Left renal cortex interstitium (tissue), 4 donors: ENCODE measurements at regions not wholly inside any gene's neighbourhood (a gene's known extent, or its start where the extent isn't known, plus 50 kb on each side); places are given as distances from the start of the nearest gene placed in this dataset.

Experiments
- DNase-seq, 4 donors: peaks; one replicate each; pipeline ENCODE4 v3.0.0-alpha.2; 2013; ENCODE audit warnings: low read depth in 4 of 4, low spot score in 2 of 4, missing footprints in 1 of 4

DNA sequence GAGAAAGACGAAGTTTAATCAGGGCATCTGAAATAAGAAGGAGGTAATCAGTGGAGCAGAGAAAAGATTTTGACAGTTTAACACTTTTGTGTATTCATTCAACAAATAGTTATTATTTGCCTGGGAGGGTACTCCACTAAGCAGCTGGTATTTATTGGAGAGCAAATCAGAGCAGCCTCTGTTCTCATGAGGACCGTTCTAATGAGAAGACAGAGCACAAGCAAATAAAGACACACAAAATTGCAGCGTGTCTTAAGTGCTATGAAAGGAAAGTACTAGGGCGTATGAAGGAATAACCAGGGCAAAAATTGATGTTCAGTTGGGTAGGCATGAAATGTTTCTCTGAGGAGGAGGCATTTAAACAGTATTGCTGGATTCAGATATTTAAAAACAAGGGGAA is 302.9 kb upstream of the RARB start:
- DNase-seq = no peak

- no peak for DNase-seq
Measured at GRCh38 chr3:25128735-25129134, 299.3 kb upstream of the RARB start.

DNA sequence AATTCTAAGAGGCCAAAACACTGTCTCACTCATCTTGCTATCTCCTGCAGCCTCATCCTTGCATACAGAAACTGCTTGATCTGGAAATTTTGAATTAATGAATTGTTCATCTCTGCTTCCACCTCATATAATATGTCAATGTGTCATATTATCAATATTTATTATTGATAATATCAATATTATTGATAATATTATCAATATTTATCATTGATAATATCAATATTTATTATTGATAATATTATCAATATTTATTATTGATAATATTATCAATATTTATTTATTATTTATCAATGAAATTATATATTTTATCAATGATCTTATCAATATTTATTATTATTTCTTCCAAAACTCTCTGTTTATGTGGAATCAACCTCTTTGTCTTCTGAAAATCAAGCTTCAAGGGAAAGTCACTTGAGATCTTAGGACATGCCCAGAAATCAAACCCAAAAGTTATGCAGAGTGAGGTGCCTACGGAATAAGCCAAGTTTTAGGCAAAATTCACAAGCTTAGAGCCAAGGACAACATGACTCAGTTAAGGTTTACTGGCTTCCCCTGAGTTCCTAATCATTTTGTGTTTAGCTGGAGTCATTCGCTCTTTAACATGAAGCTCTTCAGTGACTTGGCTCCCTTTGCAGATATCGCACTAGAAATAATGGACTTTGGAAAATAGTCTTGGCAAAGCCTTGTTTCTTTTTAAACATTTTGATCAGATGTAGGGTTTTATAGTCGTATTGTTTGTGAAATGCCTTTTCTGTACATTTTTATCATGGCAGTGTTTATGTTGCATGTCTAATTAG is 297.1 kb upstream of the RARB start:
- no peak for DNase-seq

DNA sequence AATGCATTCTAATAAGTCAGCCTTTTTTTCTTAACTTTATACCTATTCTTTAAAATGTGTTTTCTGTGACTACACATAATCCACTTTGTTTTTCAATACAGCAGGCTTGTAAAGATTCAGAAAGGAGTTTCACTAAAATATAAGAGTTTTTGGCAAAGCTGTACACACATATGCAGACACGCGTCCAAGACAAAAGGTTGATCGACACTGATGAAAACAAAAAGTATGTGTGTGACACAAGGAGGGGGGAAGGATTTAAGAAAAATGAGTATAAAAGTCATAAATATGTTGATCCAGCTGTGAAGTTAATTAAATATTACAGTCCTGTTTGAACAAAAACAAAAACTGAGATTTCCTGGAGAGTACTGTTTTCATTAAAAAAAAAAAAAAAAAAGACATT is 294.5 kb upstream of the RARB start:
- no peak for DNase-seq

DNA sequence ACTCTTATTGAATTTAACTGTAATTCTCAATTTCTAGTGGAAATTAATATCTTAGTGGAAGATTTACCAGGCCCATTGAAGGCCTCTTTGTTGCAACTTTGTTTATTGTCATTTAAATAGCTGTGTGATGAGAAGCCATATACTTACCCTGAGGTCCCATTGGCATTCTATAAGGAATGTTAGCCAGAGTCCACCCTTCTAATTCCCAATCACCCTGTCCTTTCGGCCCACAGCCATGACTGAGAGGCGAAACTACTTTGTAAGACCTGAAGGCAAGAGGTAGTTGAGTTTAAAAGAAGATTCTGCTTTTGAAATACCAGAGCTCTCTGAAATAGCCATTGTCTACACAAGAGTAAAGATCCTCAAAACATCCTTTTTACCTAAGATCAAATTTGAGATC is 290.5 kb upstream of the RARB start:
- DNase-seq = no peak

DNA sequence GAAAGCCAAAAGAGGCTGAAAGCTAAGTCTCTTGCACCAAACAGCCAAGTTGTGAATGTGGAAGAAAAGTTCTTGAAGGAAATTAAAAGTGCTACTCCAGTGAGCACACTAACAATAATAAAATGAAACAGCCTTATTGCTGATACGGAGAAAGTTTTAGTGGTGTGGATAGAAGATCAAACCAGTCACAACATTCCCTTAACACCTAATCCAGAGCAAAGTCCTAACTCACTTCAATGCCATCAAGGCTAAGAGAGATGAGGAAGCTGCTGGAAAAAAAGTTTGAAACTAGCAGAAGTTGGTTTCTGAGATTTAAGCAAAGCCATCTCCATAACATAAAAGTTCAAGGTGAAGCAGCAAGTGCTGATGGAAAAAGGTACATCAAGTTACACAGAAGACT is 288.8 kb upstream of the RARB start:
- DNase-seq = no peak

DNA sequence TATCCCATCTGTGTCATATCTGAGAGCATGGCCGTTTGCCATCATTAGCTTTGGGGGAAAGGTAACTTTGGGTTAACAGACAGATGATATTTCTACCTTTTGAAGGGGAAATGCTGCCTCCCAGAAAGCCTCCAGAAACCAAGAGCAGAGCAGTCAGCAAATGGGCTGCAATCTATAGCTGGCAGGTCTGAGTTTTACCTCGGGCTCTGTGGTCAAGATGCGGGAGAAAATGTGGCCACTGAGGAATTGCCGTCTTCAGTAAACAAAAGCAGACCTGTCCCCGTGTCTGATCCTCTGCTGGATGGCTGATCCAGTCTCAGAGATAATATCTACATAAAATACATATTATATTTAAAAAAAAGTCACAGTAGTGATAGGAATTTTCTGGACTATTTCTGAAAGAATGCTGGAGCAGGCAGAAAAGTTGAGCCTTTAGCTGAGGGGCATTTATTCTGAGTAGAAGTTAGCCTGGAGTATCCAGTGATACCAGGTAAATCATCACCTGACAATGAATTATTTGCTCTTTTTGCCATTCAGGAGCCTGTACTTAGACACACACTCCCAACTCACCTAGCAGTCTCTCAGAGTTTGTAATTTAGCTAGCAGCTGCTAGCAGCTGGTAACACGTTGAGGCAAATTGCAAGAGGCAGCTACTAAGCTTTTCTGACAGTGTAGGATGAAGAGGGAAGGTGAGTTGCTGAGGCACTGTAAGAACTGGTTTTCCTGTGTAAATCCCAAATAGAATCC is 285.3 kb upstream of the RARB start:
- no peak for DNase-seq

DNA sequence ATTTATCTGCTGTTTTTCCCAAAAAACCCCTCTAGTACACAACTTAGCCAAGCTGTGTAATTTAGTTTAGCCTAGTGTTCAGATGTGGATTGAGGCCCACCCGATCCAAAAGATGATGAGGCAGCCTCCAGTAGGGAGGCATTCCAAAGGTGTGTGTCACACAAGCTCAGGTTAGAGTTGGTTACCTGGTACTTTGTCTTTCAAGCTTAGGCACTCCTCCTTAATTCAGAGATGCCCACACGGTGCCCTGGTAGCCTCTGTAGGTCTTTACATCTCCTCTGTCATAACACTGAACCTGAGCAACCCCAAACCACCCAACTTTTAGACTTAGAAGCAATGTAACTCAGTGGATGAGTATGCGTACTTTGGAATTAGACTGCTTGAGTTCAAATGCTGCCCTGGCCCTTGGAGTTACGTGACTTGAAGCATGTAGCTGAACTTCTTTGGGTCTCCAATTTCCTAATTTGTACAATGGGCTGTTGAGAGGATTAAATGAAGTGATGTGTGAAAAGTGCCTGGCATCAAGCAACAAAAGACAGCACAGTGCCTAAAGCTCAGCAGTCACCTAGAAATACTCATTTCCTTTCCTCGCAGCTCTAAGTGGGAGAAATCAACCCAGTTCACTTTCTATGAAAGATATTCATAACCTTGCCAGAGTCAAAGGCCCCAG is 284.6 kb upstream of the RARB start:
- DNase-seq = no peak

- no peak for DNase-seq
Measured at GRCh38 chr3:25144430-25144829, 283.6 kb upstream of the RARB start.

- DNase-seq = no peak
Measured at GRCh38 chr3:25145176-25145575, 282.9 kb upstream of the RARB start.

GRCh38 chr3:25150199-25150598 is 277.9 kb upstream of the RARB start:
- no peak for DNase-seq

DNA sequence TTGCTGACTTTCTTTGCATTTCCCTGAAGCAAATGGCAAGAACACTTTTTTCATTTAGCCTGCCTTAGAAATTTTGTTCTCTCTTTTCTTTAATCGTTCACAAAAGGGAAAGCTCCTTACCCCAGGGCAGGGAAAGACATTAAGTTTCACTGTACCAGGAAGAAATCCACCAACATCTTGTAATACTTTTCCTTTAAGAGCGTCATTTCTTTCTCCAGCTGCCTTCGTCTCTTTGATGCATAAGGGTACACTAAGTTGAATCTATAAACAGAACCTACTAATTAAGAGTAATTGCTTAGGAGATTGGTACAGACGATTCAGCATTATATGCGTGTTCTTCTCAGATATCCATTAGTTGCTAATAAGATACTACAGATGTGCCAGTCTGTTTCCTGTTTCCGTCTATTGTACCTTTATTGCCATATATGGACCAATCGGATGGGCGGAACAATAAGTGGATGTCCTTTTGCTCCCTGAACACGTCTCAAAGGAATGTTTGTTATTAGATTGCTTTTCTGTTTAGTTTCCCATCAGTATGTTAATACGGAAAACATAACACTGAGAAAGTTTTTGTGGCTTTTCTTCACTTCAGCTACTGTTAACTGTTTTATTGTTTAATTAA is 276.7 kb upstream of the RARB start:
- DNase-seq = no peak

DNA sequence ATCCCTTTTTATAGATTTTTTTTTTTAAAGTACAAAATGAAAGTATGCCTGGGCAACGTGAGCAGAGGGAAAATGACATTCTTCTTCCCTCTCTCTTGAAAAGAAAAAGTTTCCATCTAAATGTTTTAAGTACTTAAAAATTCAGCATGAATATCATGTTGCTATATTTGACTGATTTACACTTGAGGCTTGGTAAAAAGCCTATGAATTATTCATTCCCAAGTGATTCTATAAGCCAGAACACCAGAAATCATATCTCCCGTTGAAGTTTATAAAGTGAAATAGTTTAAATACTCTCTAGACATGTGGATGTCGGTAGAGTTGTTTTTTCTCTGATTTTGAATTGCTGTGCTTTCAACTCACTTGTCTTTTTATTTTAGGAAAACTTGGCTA is 276.2 kb upstream of the RARB start:
- no peak for DNase-seq

DNA sequence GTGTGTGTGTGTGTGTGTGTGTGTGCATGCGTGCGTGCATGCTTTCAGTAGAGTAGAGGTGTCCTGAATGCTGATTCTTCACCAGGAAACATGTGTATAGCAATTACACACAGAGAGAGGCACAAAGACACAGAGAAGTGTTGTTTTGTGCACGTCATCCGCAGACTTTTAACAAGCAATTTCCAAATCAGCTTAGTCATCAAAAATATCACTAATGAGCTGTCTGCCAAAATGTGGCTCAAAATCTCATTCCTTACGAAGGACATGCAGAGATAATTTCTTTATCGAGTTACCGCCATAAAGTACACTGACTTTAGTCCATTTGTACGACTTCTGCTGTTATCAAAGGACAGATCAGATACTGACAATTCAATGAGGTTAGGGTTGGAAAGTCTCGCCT is 274.9 kb upstream of the RARB start:
- DNase-seq = no peak

DNA sequence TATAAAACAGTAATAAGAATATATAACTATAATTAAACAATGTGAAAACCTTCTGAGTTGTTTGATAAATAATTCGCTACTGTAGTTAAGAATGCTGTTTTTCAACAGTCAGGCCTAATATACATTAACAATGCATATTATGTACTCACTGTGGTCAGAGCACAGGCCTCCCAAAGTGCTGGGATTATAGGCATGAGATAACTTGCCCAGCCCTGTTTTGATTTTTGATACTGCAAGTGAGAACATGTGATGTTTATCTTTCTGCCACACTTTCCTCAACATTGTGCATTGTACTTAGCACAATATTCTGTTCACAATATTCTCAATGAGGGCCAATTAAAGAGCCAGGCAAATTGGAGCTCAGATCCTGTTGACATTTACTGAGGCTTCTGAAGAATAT is 274.5 kb upstream of the RARB start:
- DNase-seq = no peak

DNA sequence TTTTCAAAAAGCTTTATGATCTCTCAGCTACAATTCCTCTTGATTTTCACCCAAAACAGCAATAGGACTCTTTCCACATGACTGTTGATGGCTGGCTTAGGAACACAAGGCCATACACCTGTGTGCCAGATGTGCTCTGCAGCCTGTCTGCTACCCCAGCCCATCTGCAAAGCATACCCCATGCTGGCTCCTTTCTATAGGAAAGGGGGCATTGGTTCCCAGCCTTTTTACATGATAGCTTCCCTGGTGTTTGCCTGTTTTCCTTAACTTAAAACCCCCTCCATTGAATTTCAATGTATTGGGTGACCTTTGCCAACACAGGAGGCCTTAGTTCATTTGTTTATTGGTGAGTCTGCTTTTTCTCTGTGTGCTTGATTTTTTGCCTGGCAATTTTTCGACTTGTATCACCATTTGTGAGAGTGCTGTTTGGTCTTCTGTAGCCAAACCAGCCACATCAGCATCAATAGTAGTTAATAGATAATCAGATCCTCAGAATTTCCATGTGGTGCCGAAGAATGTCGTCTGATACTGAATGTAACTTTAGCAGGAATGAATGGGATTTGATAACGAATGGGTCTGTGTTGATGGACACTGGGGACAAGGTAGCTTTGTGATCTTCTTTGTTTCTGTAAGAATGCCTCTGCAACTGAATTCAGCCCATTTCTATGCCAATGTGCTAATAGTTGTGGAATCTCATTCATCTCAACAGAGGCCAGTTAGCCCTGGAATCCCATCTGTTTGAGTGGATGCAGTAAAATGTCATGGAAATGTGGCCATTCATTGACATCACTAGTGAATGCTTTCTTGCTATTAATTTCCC is 272.2 kb upstream of the RARB start:
- no peak for DNase-seq

DNA sequence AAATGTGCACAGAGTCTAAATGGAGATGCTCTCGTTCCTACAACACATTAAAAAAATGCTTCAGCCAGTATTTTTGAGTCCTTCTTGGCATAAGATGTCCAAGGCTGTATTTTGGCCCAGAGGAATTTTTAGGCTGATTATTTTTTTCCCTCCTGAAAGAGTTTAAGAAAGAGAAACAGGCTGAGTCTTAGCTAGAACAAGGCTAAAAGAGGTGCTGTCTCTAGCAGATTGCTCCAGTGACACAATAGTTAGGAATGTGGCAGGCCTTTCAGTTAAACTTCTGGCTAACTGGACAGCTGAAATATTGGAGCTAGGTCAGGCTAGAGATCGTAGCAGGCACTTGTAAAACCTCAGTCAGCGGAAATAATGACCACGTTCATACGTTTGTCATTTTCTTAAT is 271.4 kb upstream of the RARB start:
- no peak for DNase-seq

GRCh38 chr3:25165306-25165705 is 262.8 kb upstream of the RARB start:
- no peak for DNase-seq

DNA sequence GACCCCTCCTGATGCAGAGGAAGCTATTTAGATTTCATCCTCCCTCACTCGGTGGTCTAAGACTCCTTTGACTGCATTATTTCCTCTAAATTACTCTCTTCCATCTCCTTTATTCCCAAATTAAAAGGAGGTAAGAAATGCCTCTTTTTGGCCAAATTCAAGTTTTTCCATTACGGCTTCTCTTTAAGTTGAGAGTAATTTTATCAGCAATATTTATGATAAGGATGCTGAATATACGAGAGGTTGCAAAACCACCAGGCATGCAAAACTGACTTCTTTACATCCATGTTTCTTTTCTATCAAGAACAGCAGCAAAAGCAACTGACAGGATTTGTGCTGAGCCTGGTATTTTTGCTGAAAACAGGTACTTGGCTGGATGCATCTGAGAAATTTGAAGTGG is 262.0 kb upstream of the RARB start:
- no peak for DNase-seq

DNA sequence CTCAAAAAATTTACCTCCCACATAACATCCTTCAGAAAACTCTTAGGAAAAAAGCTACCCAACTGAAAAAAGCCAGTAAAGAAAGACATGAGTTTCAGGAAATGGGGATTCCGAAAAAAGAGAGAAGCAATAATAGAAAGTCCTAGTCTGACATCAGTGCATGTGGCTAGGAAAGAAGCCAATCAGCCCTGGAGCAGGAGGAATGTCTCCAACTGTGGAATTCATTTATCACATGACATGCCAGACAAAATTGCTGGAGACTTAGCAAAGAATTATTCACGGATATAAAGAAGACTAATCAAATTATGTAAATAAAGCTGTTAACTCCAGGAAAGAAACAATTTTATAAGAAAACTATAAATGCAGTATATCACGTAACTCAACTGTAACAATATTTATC is 258.9 kb upstream of the RARB start:
- DNase-seq = no peak

GRCh38 chr3:25170021-25170420 is 258.0 kb upstream of the RARB start:
- no peak for DNase-seq
